ENCODE measurements at regions not wholly inside any gene's neighbourhood (a gene's known extent, or its start where the extent isn't known, plus 50 kb on each side); places are given as distances from the start of the nearest gene placed in this dataset.
"Not testable (repeated sequence)": the region's sequence is repeated elsewhere in the genome, so short reads cannot be mapped to it uniquely, and the experiment has no call there.

DNA sequence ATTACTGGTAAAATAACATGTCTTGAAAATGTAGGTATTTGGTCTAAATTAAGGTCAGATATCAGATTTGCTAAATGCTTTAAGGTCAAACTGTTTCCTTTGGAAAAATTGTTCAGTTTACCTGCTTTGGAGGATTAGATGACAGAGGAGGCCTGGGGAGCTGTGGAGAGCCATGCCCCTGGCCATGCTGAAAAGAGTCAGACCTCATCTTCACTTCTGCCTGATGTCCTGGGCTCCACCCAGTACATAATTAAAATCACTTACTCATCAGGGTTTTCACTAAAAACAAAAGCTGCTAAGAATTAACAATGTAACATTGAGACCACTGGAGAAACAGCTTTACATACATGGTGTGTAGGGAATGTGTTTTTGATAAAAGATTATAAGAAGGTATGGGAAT, 60.8 kb upstream of the UNC93A start:
- peaks cover 18% of the 10 kb centered on the region for H3K27me3 ChIP-seq (ENCODE audit: control insufficient read depth, insufficient read depth, low read length)
- no peak overlapping the region for H3K4me3 ChIP-seq (ENCODE audit: low read length)
- no peaks in the 10 kb centered on the region for H3K9me3 ChIP-seq (replicated peaks; ENCODE audit: control insufficient read depth, low read depth, low read length)
- H3K36me3 ChIP-seq (ENCODE audit: control insufficient read depth, insufficient read depth, low read length): no peaks in the 10 kb centered on the region
- no peak overlapping the region for H3K27ac ChIP-seq (ENCODE audit: low read length)
- H3K4me1 ChIP-seq (ENCODE audit: control insufficient read depth, insufficient read depth, low read length): no peaks in the 10 kb centered on the region
- DNase-seq: no peak

DNA sequence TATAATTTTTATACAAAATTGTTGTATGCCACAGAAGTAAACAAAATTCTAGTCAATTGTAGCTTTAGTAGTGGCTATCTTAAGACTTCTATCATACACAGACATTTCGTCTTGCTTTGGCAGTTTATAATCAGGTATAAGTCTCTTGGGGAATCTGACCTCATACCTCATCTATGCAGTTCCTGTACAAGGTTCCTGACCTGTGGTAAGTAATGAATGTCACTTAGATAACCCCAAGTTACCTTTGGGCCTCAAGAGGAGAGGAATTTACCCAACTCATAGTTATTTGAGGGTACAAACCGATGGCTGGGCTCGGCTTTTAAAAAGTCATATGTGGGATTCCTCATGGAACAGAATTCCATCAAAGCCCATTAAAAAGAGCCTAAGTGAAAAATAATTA, 58.8 kb upstream of the UNC93A start:
- no peak overlapping the region for H3K4me3 ChIP-seq (ENCODE audit: low read length)
- no peaks in the 10 kb centered on the region for H3K9me3 ChIP-seq (replicated peaks; ENCODE audit: control insufficient read depth, low read depth, low read length)
- no peaks in the 10 kb centered on the region for H3K4me1 ChIP-seq (ENCODE audit: control insufficient read depth, insufficient read depth, low read length)
- no peaks in the 10 kb centered on the region for H3K36me3 ChIP-seq (ENCODE audit: control insufficient read depth, insufficient read depth, low read length)
- no peak overlapping the region for H3K27ac ChIP-seq (ENCODE audit: low read length)
- no peak for DNase-seq
- H3K27me3 ChIP-seq (ENCODE audit: control insufficient read depth, insufficient read depth, low read length): peaks cover 18% of the 10 kb centered on the region
- WGBS (ENCODE audit: insufficient coverage): no CpG with 5 or more reads among the region's 3 CpGs

DNA sequence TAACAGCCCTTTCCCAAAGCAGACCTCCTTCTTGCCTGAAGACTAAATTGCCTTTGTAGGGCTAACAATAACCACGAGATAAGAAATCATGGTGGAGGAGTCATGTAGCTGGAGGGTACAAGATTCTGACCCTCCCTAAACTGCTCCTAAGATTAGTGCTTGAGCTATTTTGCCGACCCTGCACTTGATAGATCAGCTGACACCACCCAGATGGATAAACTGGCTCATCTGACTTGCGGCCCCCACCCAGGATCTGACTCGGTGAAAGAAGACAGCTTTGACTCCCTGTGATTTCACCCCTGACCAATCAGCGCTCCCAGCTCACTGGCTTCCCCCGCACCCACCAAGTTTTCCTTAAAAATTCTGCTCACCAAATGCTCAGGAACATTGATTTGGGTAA, 57.6 kb upstream of the UNC93A start:
- Histone ChIP-seq H3K27me3 (ENCODE audit: control insufficient read depth, insufficient read depth, low read length) (peaks cover 12% of the 10 kb centered on the region), H3K27ac (ENCODE audit: low read length) (no peak overlapping the region), H3K4me1 (ENCODE audit: control insufficient read depth, insufficient read depth, low read length) (peaks cover 11% of the 10 kb centered on the region), H3K9me3 (replicated peaks; ENCODE audit: control insufficient read depth, low read depth, low read length) (no peaks in the 10 kb centered on the region), H3K36me3 (ENCODE audit: control insufficient read depth, insufficient read depth, low read length) (no peaks in the 10 kb centered on the region), H3K4me3 (ENCODE audit: low read length) (no peak overlapping the region)
- 50% methylated on average over 5 of the region's 6 CpGs for WGBS (ENCODE audit: insufficient coverage)
- DNase-seq: no peak

DNA sequence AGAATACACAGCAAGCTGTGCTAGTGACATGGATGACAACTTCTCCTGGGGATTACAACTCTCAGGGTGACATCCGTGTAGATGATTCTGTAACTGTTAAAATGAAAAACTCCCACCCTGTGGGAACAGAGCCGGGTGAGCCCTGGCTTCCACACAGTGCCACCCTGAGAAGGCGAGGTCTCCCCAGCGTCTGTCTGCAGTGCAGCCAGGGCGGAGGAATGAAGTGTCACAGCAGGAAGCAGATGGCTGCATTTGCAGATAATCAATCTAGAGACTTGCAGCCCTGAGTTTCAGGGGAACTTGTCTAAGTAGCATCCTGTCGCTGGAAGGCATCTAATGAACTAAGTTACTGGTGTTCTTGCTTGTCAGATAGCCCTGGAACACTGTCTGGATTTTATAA, 56.5 kb upstream of the UNC93A start:
- not testable (repeated sequence) for DNase-seq; H3K27ac ChIP-seq (ENCODE audit: low read length); H3K36me3 ChIP-seq (ENCODE audit: control insufficient read depth, insufficient read depth, low read length); H3K9me3 ChIP-seq (replicated peaks; ENCODE audit: control insufficient read depth, low read depth, low read length); H3K4me3 ChIP-seq (ENCODE audit: low read length)
- peaks cover 11% of the 10 kb centered on the region for H3K27me3 ChIP-seq (ENCODE audit: control insufficient read depth, insufficient read depth, low read length)
- peaks cover 13% of the 10 kb centered on the region for H3K4me1 ChIP-seq (ENCODE audit: control insufficient read depth, insufficient read depth, low read length)
- WGBS (ENCODE audit: insufficient coverage): no CpG with 5 or more reads among the region's 6 CpGs

DNA sequence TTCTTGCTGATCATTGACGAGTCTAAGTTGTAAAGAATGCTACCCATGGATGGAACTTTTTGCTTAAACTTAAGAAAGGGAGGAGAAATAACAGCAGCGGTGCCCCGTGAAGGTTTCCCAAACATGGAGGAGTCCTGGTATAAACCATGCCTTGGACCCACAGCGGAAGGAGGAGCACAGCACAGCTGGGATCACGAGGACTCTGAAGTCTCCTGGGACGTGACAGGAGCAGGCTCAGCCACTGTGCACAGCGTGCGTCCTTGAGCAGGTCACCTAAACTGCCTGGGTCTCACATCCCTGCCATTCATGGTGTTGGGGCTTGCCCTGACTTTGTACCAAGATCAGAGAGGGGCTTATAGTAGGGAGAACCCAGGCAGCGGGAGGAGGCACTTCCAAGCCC, 56.1 kb upstream of the UNC93A start:
- no peaks in the 10 kb centered on the region for H3K36me3 ChIP-seq (ENCODE audit: control insufficient read depth, insufficient read depth, low read length)
- 68% methylated on average over 8 of the region's 9 CpGs for WGBS (ENCODE audit: insufficient coverage)

DNA sequence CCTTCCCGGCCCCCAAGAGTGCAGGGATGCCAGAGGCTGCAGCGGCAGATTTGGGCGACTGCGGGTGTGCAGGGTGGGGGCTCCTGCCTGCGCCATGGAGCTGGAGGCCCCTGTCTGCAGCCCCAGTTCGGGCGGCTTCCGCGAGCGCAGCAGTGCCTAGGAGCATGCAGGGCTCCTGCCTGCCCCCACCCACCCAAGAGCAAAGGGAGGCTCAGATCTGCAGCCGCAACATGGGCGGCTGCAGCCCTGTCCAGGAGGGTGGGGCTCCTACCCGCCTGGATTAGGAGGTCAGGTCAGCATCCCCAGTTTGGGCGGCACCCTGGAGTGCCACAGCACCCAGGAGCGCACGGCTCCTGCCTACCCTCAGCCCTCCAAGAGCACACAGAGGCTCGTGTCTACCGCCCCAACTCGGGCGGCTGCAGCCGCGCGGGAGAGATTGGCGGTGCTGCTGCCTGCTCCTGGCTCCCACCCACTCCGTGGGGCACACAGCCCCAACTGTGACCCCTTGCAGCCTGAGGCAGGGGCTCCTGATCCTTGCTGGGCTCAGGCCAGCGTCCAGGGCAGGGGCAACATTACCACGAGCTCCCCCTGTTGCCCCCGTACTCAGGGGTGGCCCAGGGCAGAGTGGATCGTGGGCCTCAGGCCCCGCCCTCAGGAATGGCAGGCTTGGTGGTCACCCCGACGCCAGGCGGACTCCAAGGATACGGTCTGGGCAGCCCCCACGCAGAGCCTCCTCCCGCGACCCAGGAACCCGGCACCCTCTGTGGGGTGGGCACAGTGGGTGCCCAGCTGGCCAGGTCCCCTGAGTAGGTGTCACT, 55.5 kb upstream of the UNC93A start:
- Histone ChIP-seq H3K27ac (ENCODE audit: low read length) (no peak overlapping the region), H3K4me3 (ENCODE audit: low read length) (no peak overlapping the region), H3K27me3 (ENCODE audit: control insufficient read depth, insufficient read depth, low read length) (peaks cover 8% of the 10 kb centered on the region), H3K9me3 (replicated peaks; ENCODE audit: control insufficient read depth, low read depth, low read length) (no peaks in the 10 kb centered on the region), H3K4me1 (ENCODE audit: control insufficient read depth, insufficient read depth, low read length) (peaks cover 17% of the 10 kb centered on the region), H3K36me3 (ENCODE audit: control insufficient read depth, insufficient read depth, low read length) (no peaks in the 10 kb centered on the region)
- DNase-seq: no peak
- WGBS (ENCODE audit: insufficient coverage): 92% methylated on average over 35 of the region's 38 CpGs

More for the DNA sequence above, 56.1 kb upstream of the UNC93A start:
- Histone ChIP-seq H3K4me1 (ENCODE audit: control insufficient read depth, insufficient read depth, low read length) (peaks cover 14% of the 10 kb centered on the region), H3K27me3 (ENCODE audit: control insufficient read depth, insufficient read depth, low read length) (peaks cover 8% of the 10 kb centered on the region), H3K27ac (ENCODE audit: low read length) (no peak overlapping the region), H3K9me3 (replicated peaks; ENCODE audit: control insufficient read depth, low read depth, low read length) (no peaks in the 10 kb centered on the region), H3K4me3 (ENCODE audit: low read length) (no peak overlapping the region)
- DNase-seq: no peak

DNA sequence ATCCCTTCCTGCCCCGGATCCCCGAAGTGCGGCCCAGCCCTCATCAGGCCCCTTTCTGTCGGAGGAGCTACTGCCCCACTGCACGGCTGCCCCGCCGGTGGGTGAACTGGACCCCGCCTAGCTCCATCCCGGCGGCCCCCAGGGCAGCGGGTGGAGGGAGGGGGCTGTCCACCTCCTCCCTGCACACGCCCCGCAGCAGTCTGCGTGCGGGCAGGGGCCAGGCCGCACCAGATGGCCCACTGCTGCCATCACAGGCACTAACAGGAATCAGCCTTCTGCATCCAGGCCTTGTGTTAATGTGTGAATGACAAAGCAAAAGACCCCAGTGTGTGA, 54.9 kb upstream of the UNC93A start:
- no peak for DNase-seq
- Histone ChIP-seq H3K36me3 (ENCODE audit: control insufficient read depth, insufficient read depth, low read length) (no peaks in the 10 kb centered on the region), H3K27me3 (ENCODE audit: control insufficient read depth, insufficient read depth, low read length) (peaks cover 8% of the 10 kb centered on the region), H3K9me3 (replicated peaks; ENCODE audit: control insufficient read depth, low read depth, low read length) (no peaks in the 10 kb centered on the region), H3K4me1 (ENCODE audit: control insufficient read depth, insufficient read depth, low read length) (peaks cover 22% of the 10 kb centered on the region), H3K4me3 (ENCODE audit: low read length) (no peak overlapping the region), H3K27ac (ENCODE audit: low read length) (no peak overlapping the region)
- 87% methylated on average over 11 of the region's 16 CpGs for WGBS (ENCODE audit: insufficient coverage)

DNA sequence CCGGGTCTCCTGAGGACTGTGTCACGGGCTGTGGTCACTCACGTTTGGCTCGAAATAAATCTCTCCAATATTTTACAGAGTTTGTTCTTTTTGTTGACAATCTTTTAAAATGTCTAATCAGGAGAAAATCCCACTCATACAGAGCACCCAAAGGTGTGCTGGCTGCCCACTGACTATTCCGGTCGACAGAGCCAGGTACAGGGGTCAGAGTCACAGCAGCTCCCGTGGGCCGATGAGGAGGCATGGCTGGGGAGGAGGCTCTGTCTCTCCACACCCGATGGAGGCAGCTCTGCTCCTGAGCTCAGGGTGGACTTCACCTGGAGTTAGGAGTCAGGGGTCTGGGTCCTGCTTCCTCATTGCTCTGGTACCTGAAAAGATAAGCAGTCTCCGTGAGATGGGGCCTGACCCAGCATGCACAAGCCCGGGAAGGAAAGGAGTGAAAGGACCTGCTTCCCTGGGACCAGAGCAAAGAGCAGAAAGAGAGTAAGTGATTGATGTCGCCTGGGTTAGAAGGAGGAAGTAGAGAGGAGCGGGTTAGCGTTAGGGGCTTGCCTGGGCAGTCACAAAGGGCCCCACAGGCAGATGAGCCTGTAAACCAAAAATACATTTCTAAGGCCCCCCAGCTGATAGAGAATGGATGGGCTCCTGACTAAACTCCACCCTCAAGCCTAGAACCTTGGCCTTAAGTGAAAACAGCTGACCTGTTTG, 53.5 kb upstream of the UNC93A start:
- Histone ChIP-seq H3K9me3 (replicated peaks; ENCODE audit: control insufficient read depth, low read depth, low read length) (no peaks in the 10 kb centered on the region), H3K27ac (ENCODE audit: low read length) (peak overlapping the region; percentile 49), H3K27me3 (ENCODE audit: control insufficient read depth, insufficient read depth, low read length) (peaks cover 5% of the 10 kb centered on the region), H3K4me3 (ENCODE audit: low read length) (no peak overlapping the region), H3K4me1 (ENCODE audit: control insufficient read depth, insufficient read depth, low read length) (peaks cover 30% of the 10 kb centered on the region), H3K36me3 (ENCODE audit: control insufficient read depth, insufficient read depth, low read length) (no peaks in the 10 kb centered on the region)
- 71% methylated on average over 5 of the region's 14 CpGs for WGBS (ENCODE audit: insufficient coverage)
- no peak for DNase-seq

DNA sequence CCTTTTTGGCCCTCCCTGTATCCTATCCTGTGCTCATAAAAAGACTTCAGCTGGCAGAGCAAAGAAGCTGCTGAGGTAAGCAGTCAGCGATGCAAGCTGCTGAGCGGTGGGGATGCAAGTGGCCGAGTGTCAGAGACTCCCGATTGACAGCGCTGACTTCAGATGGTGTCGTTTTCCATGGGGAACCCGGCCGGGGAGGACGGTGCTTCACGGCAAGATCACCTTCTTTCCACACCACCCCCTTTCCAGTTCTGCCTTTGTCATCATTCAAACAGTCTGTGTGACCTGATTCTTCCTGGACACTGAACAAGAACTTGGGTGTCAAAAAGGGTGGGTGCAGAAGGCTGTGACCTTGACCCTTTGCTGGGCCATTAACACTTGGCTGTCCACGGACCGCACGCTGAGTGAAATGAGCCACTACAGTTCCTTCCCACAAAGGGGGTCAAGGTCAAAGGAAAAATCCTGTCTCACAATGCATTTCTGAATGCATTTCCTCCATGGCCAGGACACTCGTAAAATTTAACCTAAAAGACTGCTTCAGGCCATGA, 52.9 kb upstream of the UNC93A start:
- 12% methylated on average over 13 of the region's 14 CpGs for WGBS (ENCODE audit: insufficient coverage)
- DNase-seq: peak; percentile 48
- peak overlapping the region; percentile 31 for H3K27ac ChIP-seq (ENCODE audit: low read length)

DNA sequence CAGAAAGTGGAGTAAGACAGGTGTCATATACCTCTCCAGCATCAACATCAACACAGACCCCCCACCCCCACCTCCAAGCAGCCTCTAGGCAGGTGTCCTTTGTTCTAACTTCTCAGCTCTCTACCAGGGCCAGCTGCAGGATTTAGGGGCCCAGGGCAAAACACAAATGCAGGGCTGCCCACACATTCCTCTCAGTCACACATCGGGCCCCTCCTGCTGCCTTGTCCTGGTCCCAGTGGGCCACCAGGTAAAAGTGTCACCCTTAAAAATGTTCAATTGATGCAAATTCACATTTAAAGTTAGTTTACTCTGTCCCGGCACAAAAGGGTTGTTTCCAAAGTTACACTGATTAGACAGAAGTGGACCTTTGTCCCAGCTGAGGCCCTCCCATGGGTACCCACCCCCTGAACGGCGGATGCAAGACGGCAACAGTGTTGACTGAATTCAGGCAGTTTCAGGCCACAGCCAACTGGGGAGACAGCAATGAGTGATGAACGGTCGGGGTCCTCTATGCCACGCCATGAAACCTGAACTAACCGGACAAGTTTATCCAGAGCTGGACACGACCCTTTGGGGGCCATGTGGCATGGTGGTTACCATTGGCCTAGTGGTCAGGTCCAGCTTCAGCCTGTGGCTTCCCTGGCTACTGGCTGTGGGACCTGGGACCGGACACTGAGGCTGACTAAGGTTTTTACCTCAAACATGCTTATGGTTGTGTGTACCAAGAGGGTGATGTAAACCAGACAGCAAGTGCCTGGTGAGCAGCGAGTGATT, 52.2 kb upstream of the UNC93A start:
- H3K4me1 ChIP-seq (ENCODE audit: control insufficient read depth, insufficient read depth, low read length): peaks cover 36% of the 10 kb centered on the region
- no peak overlapping the region for H3K4me3 ChIP-seq (ENCODE audit: low read length)
- no peaks in the 10 kb centered on the region for H3K9me3 ChIP-seq (replicated peaks; ENCODE audit: control insufficient read depth, low read depth, low read length)
- peaks cover 2% of the 10 kb centered on the region for H3K27me3 ChIP-seq (ENCODE audit: control insufficient read depth, insufficient read depth, low read length)
- no peak for DNase-seq
- no peak overlapping the region for H3K27ac ChIP-seq (ENCODE audit: low read length)
- H3K36me3 ChIP-seq (ENCODE audit: control insufficient read depth, insufficient read depth, low read length): no peaks in the 10 kb centered on the region
- 77% methylated on average over 10 of the region's 12 CpGs for WGBS (ENCODE audit: insufficient coverage)

More for the DNA sequence above, 52.9 kb upstream of the UNC93A start:
- peaks cover 34% of the 10 kb centered on the region for H3K4me1 ChIP-seq (ENCODE audit: control insufficient read depth, insufficient read depth, low read length)
- H3K36me3 ChIP-seq (ENCODE audit: control insufficient read depth, insufficient read depth, low read length): no peaks in the 10 kb centered on the region
- peaks cover 2% of the 10 kb centered on the region for H3K27me3 ChIP-seq (ENCODE audit: control insufficient read depth, insufficient read depth, low read length)
- no peak overlapping the region for H3K4me3 ChIP-seq (ENCODE audit: low read length)
- H3K9me3 ChIP-seq (replicated peaks; ENCODE audit: control insufficient read depth, low read depth, low read length): no peaks in the 10 kb centered on the region

Data from muscle of leg (tissue), 3 donors.